ENCODE measurements at regions not wholly inside any gene's neighbourhood (a gene's known extent, or its start where the extent isn't known, plus 50 kb on each side); places are given as distances from the start of the nearest gene placed in this dataset.

DNA sequence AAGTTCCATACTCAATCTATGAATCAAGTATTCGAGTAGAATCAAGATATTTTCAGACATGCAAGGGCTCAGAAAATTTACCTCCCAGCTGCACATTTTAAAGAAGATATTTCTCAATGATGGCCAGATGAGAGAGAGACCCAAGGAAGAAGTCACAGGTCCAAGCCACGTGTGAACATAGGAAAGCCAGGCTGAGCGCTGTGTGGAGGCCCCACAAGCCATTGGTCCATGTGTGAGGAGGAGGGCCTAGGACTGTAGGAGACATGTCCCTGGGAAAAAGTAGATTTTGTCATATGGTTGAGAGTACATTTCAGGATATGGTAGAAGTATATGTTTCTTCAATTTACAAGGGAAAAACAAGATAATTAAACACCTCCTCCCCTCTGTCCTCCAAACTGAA lies 115.8 kb upstream of the RPS23 start:
- H3K27me3 ChIP-seq, result no peaks in the 10 kb centered on the region
- no peak overlapping the region for H3K4me3 ChIP-seq
- H3K36me3 ChIP-seq, result no peaks in the 10 kb centered on the region
- intact Hi-C loops (cut with DNase I; ENCODE audit: low total_unique reads), result no loop called here
- no peaks in the 10 kb centered on the region for H3K4me1 ChIP-seq
- H3K27ac ChIP-seq, result no peak overlapping the region
- TF ChIP-seq, protein P1, sequence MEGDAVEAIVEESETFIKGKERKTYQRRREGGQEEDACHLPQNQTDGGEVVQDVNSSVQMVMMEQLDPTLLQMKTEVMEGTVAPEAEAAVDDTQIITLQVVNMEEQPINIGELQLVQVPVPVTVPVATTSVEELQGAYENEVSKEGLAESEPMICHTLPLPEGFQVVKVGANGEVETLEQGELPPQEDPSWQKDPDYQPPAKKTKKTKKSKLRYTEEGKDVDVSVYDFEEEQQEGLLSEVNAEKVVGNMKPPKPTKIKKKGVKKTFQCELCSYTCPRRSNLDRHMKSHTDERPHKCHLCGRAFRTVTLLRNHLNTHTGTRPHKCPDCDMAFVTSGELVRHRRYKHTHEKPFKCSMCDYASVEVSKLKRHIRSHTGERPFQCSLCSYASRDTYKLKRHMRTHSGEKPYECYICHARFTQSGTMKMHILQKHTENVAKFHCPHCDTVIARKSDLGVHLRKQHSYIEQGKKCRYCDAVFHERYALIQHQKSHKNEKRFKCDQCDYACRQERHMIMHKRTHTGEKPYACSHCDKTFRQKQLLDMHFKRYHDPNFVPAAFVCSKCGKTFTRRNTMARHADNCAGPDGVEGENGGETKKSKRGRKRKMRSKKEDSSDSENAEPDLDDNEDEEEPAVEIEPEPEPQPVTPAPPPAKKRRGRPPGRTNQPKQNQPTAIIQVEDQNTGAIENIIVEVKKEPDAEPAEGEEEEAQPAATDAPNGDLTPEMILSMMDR (IDR thresholded peaks at IDR 0.05), result no peak
- TF ChIP-seq POLR2AphosphoS5 (IDR thresholded peaks at IDR 0.05), result no peak
- no peak for TF ChIP-seq POLR2A (IDR thresholded peaks at IDR 0.05)
- DNase-seq (ENCODE audit: low spot score in 2 of 2), result no peak
- no peaks in the 10 kb centered on the region for H3K9me3 ChIP-seq

DNA sequence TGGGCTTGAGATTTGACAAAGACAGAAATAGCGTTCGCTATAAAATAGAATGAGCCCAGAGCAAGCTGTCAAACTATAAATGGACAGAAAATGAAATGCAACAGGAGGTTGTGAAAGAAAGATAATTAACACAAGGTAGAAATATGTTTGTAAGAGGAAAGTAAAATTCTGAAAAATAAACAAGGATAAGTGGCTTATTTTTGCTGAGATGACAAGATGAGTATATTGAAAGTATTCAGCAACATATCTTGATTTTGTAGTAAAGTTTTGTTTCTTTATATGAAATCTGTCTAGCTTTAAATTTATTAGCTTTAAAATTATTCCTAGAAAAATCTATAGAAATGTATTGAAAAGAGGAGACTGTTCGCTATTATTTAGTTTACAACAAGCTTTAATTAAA lies 111.9 kb upstream of the RPS23 start:
- TF ChIP-seq POLR2AphosphoS5 (IDR thresholded peaks at IDR 0.05), result no peak
- TF ChIP-seq POLR2A (IDR thresholded peaks at IDR 0.05), result no peak
- TF ChIP-seq, protein P1 (IDR thresholded peaks at IDR 0.05), result no peak
- H3K9me3 ChIP-seq, result no peaks in the 10 kb centered on the region
- no peak overlapping the region for H3K27ac ChIP-seq
- no peak overlapping the region for H3K4me3 ChIP-seq
- intact Hi-C loops (cut with DNase I; ENCODE audit: low total_unique reads), result no loop called here
- no peaks in the 10 kb centered on the region for H3K36me3 ChIP-seq
- no peaks in the 10 kb centered on the region for H3K27me3 ChIP-seq
- no peaks in the 10 kb centered on the region for H3K4me1 ChIP-seq
- DNase-seq (ENCODE audit: low spot score in 2 of 2), result no peak

DNA sequence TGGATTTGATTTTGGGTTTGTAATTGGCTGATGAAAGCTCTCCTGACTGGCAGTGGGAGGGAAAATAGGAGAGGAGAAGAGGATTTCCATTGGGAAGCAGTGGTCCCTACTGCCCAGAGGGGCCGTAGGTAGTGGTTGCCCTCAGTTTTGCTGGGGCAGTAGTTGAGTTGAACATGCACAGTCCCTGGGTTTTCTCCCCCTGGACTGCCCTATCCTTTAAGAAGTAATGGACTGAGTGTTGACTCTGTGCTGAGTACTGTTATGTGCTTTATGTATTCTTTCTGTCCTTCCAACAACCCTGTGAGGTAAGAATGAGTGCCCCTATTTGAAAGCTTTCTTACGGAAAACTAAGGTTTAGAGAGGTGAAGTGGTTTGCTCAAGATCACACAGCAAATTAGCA lies 111.2 kb upstream of the RPS23 start:
- peak overlapping the region; percentile 25 to 82 for H3K27ac ChIP-seq
- DNase-seq (ENCODE audit: low spot score in 2 of 2), result no peak

DNA sequence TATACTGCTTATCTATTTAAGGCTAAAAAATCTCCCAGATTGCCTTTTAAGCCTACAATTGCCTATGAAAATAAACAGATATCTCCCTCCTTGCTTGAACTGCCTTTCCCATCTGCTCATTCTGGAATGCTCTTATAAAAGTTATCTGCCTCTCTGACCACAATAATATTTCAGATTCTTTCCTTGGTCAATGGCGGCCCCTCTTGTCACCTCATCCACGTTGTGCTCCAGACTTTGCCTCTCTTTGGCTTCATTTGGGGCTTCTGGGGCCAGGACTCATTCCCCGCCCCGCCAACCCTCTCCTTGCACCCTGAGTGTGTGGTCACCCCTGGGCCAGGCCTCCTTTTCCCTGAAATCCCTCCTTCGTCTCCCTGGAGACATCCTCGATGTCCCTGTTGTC lies 110.0 kb upstream of the RPS23 start:
- Histone ChIP-seq H3K36me3 (no peaks in the 10 kb centered on the region), H3K4me1 (no peaks in the 10 kb centered on the region), H3K4me3 (no peak overlapping the region), H3K9me3 (no peaks in the 10 kb centered on the region), H3K27ac (peak overlapping the region; percentile 33 to 65), H3K27me3 (no peaks in the 10 kb centered on the region)
- TF ChIP-seq POLR2AphosphoS5 (IDR thresholded peaks at IDR 0.05), result no peak
- TF ChIP-seq, protein P1 (IDR thresholded peaks at IDR 0.05), result no peak
- no peak for TF ChIP-seq POLR2A (IDR thresholded peaks at IDR 0.05)
- no peak for DNase-seq (ENCODE audit: low spot score in 2 of 2)
- intact Hi-C loops (cut with DNase I; ENCODE audit: low total_unique reads), result no loop called here

More for the DNA sequence above, 111.2 kb upstream of the RPS23 start:
- TF ChIP-seq POLR2AphosphoS5 (IDR thresholded peaks at IDR 0.05) (no peak), POLR2A (IDR thresholded peaks at IDR 0.05) (no peak)
- TF ChIP-seq, protein P1 (IDR thresholded peaks at IDR 0.05), result no peak
- Histone ChIP-seq H3K4me1 (no peaks in the 10 kb centered on the region), H3K27me3 (no peaks in the 10 kb centered on the region), H3K9me3 (no peaks in the 10 kb centered on the region), H3K36me3 (no peaks in the 10 kb centered on the region), H3K4me3 (no peak overlapping the region)
- intact Hi-C loops (cut with DNase I; ENCODE audit: low total_unique reads), result no loop called here

DNA sequence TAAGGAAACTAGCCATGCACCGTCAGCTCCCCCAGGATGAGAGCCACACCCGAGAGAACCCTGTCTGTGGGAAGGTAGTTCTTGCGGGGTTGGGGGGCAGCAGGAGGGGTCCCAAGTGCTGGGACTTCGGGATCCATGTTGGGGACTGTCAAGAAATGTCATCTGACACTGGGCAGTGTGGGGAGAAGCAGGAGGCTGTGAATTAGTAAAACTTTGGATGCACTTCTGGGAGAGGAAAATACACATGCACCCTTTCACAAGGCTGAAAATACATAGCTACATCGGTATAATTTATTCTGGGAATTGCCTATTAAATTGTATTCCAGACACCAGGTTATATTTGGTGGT lies 109.6 kb upstream of the RPS23 start:
- no peaks in the 10 kb centered on the region for H3K36me3 ChIP-seq
- no peaks in the 10 kb centered on the region for H3K27me3 ChIP-seq
- H3K27ac ChIP-seq, result peak overlapping the region; percentile 33 to 65
- no peak overlapping the region for H3K4me3 ChIP-seq
- intact Hi-C loops (cut with DNase I; ENCODE audit: low total_unique reads), result no loop called here
- TF ChIP-seq POLR2AphosphoS5 (IDR thresholded peaks at IDR 0.05) (no peak), POLR2A (IDR thresholded peaks at IDR 0.05) (no peak)
- TF ChIP-seq, protein P1 (IDR thresholded peaks at IDR 0.05), result no peak
- DNase-seq (ENCODE audit: low spot score in 2 of 2), result no peak
- no peaks in the 10 kb centered on the region for H3K4me1 ChIP-seq
- H3K9me3 ChIP-seq, result no peaks in the 10 kb centered on the region
